Small intestine (tissue), 7 donors: ENCODE measurements at regions not wholly inside any gene's neighbourhood (a gene's known extent, or its start where the extent isn't known, plus 50 kb on each side); places are given as distances from the start of the nearest gene placed in this dataset.

Experiments used
- DNase-seq, 2 donors: peaks; one replicate each; pipeline versions ENCODE4 v3.0.0 to v3.0.0-alpha.2; 2013
- FAIRE-seq: peaks from 2 replicates; lab custom pipeline; 2012; peaks lifted over from hg19 to GRCh38; lab: Jason Lieb, UNC
- H3K27ac ChIP-seq, 3 donors: one replicate each; pipeline ENCODE4 v1.5.1; 2013; ENCODE audit warnings: low read length in 2 of 3, mild to moderate bottlenecking in 2 of 3, control low read depth in 1 of 3, inconsistent platforms in 1 of 3, low read depth in 1 of 3, moderate library complexity in 1 of 3
- H3K27me3 ChIP-seq, 3 donors: one replicate each; pipeline ENCODE4 v1.6.1; 2013; ENCODE audit warnings: low read length in 3 of 3, inconsistent platforms in 1 of 3; ENCODE audit not compliant: control insufficient read depth in 3 of 3, insufficient read depth in 3 of 3
- H3K36me3 ChIP-seq, 3 donors: one replicate each; pipeline ENCODE4 v1.6.1; 2013; ENCODE audit warnings: low read length in 3 of 3, inconsistent platforms in 1 of 3, low read depth in 1 of 3, mild to moderate bottlenecking in 1 of 3, moderate library complexity in 1 of 3; ENCODE audit not compliant: control insufficient read depth in 3 of 3, insufficient read depth in 2 of 3
- H3K4me1 ChIP-seq, 3 donors: one replicate each; pipeline ENCODE4 v1.6.1; 2013; ENCODE audit warnings: low read length in 2 of 3, inconsistent platforms in 1 of 3, low read depth in 1 of 3, mild to moderate bottlenecking in 1 of 3, moderate library complexity in 1 of 3; ENCODE audit not compliant: control insufficient read depth in 3 of 3, insufficient read depth in 2 of 3
- H3K4me3 ChIP-seq, 3 donors: one replicate each; pipeline ENCODE4 v1.5.1; 2013; ENCODE audit warnings: low read length in 3 of 3, control low read depth in 1 of 3, inconsistent platforms in 1 of 3, low read depth in 1 of 3, mild to moderate bottlenecking in 1 of 3, moderate library complexity in 1 of 3
- H3K9me3 ChIP-seq, 2 donors: one replicate each; pipeline ENCODE4 v1.6.1; 2013; ENCODE audit warnings: low read depth in 1 of 2, low read length in 1 of 2; ENCODE audit not compliant: control insufficient read depth in 2 of 2, insufficient read depth in 1 of 2
- whole genome bisulfite sequencing, 3 donors: extraction: QIAGEN DNeasy Blood & Tissue Kit; methylation state at CpG; one replicate each; pipeline ENCODE4 v1.1.7; 2013; 5-methylcytosine and 5-hydroxymethylcytosine counted together
- donor health status: healthy with polysubstance abuse.
- donor health status: control.
- donor health status: control.
- donor health status: Bipolar disorder and iron deficiency.
- donor health status: healthy.

- Histone ChIP-seq H3K4me3 (no peak overlapping the region), H3K27ac (no peak overlapping the region), H3K9me3 (peaks cover 0 to 10% of the 10 kb centered on the region in 2 donors), H3K27me3 (no peaks in the 10 kb centered on the region), H3K4me1 (no peaks in the 10 kb centered on the region), H3K36me3 (no peaks in the 10 kb centered on the region)
- 83 to 93% (median 86%) methylated on average over 3 of the region's 3 CpGs for WGBS, 3 donors
- FAIRE-seq, result no peak
- no peak for DNase-seq
Measured at GRCh38 chr5:92795633-92796032, 785.4 kb downstream of the NR2F1-AS1 start.

DNA sequence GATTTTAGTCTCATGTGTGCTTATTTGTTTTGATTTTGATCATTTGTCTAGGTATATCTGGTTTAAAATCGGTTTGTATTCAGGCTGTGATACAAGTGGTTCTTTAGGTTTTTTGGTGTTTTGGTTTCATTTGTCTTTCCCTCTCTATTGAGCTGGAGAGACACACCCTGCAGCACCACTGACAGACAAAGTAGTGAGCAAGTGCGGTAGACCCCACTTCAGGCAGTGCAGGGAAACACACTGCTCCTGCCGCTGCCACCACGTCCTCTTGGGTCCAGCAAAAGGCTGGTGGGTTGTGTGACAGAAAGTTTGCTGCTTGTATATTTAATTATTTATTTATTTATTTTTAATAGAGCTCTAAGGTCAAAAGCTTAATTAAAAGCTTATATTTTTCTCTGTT is 801.0 kb downstream of the NR2F1-AS1 start:
- Histone ChIP-seq H3K27ac (no peak overlapping the region), H3K4me1 (no peaks in the 10 kb centered on the region), H3K27me3 (no peaks in the 10 kb centered on the region), H3K4me3 (no peak overlapping the region), H3K36me3 (no peaks in the 10 kb centered on the region), H3K9me3 (no peaks in the 10 kb centered on the region)
- DNase-seq (no peak), FAIRE-seq (no peak)
- 49 to 54% (median 53%) methylated on average over 4 of the region's 4 CpGs for WGBS, 3 donors

GRCh38 chr5:92779536-92779935 is 801.5 kb downstream of the NR2F1-AS1 start:
- H3K9me3 ChIP-seq, result no peaks in the 10 kb centered on the region
- FAIRE-seq (no peak), DNase-seq (no peak)
- H3K4me3 ChIP-seq, result no peak overlapping the region
- H3K27me3 ChIP-seq, result no peaks in the 10 kb centered on the region
- H3K4me1 ChIP-seq, result no peaks in the 10 kb centered on the region
- H3K36me3 ChIP-seq, result no peaks in the 10 kb centered on the region
- H3K27ac ChIP-seq, result no peak overlapping the region

DNA sequence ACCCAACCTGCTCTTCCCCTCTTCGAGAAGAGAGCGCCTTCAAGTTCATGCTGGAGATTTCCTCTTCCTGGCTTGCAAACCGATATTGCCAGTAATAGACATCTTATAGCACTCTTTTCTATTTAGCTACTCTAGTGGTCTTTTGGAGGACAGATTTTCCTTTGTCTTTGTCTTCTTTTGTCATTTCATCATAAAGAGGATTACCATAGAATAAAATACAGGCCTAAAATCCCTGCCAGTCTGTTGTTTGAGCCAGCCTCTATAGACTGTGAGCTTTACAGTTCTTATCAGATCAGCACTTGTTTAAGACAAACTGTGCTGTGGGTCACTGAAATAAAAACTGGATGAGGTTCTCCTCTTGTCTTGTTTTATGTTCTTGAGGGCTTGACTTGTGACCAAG is 802.8 kb downstream of the NR2F1-AS1 start:
- no peaks in the 10 kb centered on the region for H3K27me3 ChIP-seq
- H3K4me1 ChIP-seq, result no peaks in the 10 kb centered on the region
- H3K9me3 ChIP-seq, result no peaks in the 10 kb centered on the region
- no peak overlapping the region for H3K4me3 ChIP-seq
- no peaks in the 10 kb centered on the region for H3K36me3 ChIP-seq
- WGBS, 3 donors, result 84 to 90% (median 89%) methylated on average over 3 of the region's 3 CpGs
- DNase-seq (no peak), FAIRE-seq (no peak)
- H3K27ac ChIP-seq, result no peak overlapping the region

GRCh38 chr5:92777421-92777820 is 803.6 kb downstream of the NR2F1-AS1 start:
- FAIRE-seq, result no peak
- 18 to 43% (median 19%) methylated on average over 1 of the region's 1 CpG for WGBS, 3 donors
- Histone ChIP-seq H3K9me3 (no peaks in the 10 kb centered on the region), H3K4me3 (no peak overlapping the region), H3K27ac (no peak overlapping the region), H3K4me1 (no peaks in the 10 kb centered on the region), H3K27me3 (no peaks in the 10 kb centered on the region), H3K36me3 (no peaks in the 10 kb centered on the region)
- DNase-seq, result no peak

DNA sequence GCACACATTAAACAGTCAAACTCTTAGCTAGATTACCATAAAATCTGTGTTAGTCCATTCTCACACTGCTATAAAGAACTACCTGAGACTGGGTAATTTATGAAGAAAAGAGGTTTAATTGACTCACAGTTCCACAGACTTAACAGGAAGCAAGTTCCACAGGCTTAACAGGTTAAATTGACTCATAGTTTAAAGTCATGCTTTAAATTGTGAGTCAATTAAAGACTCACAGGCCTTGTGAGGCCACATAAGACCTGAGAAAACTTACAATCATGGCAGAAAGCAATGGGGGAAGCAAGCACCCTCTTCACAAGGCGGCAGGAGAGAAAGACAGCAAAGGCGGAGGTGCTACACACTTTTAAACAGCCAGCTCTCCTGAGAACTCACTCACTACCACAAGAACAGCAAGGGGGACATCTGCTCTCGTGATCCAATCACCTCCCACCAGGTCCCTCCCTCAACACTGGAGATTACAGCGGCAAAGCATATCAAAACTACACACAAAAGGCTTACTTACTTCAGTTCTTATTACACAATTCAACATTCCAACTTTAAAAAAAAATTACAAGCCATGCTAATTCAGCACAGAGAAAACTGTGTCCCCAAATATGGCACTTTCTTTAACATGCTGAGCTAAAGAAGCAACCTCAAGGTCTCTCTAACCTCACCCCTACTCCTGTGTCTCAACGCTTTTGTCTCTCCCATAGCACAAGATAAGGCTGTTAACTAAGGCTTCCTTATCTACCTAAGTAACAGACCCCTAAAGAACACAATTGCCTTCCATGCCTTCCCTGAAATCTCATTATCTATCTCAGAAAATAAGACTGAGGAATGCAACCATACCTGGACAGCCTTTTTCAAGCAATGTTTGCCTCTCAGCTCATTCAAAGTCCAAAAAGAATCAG is 805.1 kb downstream of the NR2F1-AS1 start:
- no peaks in the 10 kb centered on the region for H3K4me1 ChIP-seq
- FAIRE-seq (no peak), DNase-seq (no peak)
- no peak overlapping the region for H3K27ac ChIP-seq
- H3K4me3 ChIP-seq, result no peak overlapping the region
- WGBS, 3 donors, result 48 to 72% (median 64%) methylated on average over 5 of the region's 5 CpGs
- H3K36me3 ChIP-seq, result no peaks in the 10 kb centered on the region
- no peaks in the 10 kb centered on the region for H3K27me3 ChIP-seq
- H3K9me3 ChIP-seq, result no peaks in the 10 kb centered on the region

DNA sequence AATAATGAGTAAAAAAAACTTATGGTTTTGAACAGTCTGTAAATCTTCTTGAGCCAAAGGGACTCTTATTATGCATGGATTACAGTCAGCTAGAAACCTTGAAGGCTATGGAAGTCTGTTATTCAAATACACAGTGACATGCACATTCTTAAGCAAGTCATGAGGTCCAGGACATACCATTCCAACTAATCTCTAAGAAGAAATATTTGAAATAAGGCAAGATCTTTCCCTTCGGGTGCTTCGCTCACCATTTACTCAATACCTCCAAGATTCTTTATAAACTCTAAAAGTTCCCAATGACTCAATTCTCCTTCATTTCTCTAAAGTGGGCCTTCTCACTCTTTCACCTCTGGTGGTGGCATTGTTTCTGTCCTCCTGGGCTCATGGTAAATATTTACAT is 811.0 kb downstream of the NR2F1-AS1 start:
- Histone ChIP-seq H3K36me3 (no peaks in the 10 kb centered on the region), H3K9me3 (no peaks in the 10 kb centered on the region), H3K4me3 (no peak overlapping the region), H3K4me1 (no peaks in the 10 kb centered on the region), H3K27ac (no peak overlapping the region), H3K27me3 (no peaks in the 10 kb centered on the region)
- DNase-seq (no peak), FAIRE-seq (no peak)
- 89 to 100% (median 91%) methylated on average over 2 of the region's 2 CpGs for WGBS, 3 donors

DNA sequence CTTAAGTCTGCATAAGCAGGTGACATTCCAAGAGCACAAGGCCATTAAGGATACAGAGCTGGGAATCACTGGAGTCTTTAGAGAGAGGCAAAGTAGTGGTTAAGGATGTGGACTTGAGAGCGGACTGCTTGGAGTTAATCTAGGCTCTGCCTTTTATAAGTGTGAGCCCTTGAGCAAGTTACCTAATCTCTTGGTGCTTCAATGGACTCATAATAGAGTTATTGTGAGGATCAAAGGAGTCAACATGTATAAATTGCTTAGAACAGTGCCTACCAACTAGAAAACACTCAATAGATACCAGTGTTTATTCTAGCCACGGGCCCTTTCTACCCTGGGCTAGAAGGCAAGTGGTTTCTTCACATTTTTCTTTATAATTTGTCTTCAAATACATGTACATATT is 819.4 kb downstream of the NR2F1-AS1 start:
- Histone ChIP-seq H3K4me3 (no peak overlapping the region), H3K36me3 (no peaks in the 10 kb centered on the region), H3K4me1 (no peaks in the 10 kb centered on the region), H3K9me3 (no peaks in the 10 kb centered on the region), H3K27ac (no peak overlapping the region), H3K27me3 (no peaks in the 10 kb centered on the region)
- 42 to 54% (median 42%) methylated on average over 2 of the region's 2 CpGs for whole genome bisulfite sequencing, 3 donors
- FAIRE-seq (no peak), DNase-seq (no peak)

DNA sequence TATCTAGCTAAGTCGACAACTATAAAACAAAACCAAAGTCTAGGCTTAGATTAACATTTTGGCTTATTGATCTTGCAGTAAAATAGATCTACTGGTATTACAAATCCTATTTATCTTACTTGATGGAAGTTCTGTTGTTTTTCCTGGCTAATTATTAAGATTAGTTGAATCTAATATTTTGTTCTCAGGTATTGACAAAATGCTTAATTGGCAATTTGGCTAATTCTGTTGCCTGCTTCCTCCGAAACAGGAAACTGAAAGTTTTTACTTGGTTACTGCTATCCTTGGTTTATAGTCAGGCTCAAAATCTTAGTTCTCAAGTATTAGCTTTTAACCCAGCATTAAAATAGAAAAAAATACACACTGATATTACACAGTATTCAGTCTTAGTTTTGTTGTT is 820.5 kb downstream of the NR2F1-AS1 start:
- no peak overlapping the region for H3K4me3 ChIP-seq
- DNase-seq, result no peak
- no peaks in the 10 kb centered on the region for H3K4me1 ChIP-seq
- no peaks in the 10 kb centered on the region for H3K36me3 ChIP-seq
- no peak overlapping the region for H3K27ac ChIP-seq
- 29 to 80% (median 44%) methylated on average over 2 of the region's 2 CpGs for WGBS, 3 donors
- no peak for FAIRE-seq
- H3K27me3 ChIP-seq, result no peaks in the 10 kb centered on the region
- no peaks in the 10 kb centered on the region for H3K9me3 ChIP-seq
